ENCODE measurements at regions not wholly inside any gene's neighbourhood (a gene's known extent, or its start where the extent isn't known, plus 50 kb on each side); places are given as distances from the start of the nearest gene placed in this dataset.

GRCh38 chr6:167507376-167507945, 182.6 kb downstream of the TTLL2 start:
- FAIRE-seq = no peak
- no peak for TF ChIP-seq POLR2A (IDR thresholded peaks at IDR 0.05; ENCODE audit: low read depth, low read length)
- no peak for DNase-seq (ENCODE audit: insufficient read length, low spot score)

GRCh38 chr6:167508919-167509852, 184.3 kb downstream of the TTLL2 start:
- no peak for DNase-seq (ENCODE audit: insufficient read length, low spot score)
- FAIRE-seq = no peak

GRCh38 chr6:167509853-167510220, 185.0 kb downstream of the TTLL2 start:
- FAIRE-seq (no peak), DNase-seq (ENCODE audit: insufficient read length, low spot score) (no peak)
- TF ChIP-seq POLR2A (IDR thresholded peaks at IDR 0.05; ENCODE audit: low read depth, low read length) = no peak

More at GRCh38 chr6:167508919-167509852, 184.3 kb downstream of the TTLL2 start:
- no peak for TF ChIP-seq POLR2A (IDR thresholded peaks at IDR 0.05; ENCODE audit: low read depth, low read length)

- no peak for TF ChIP-seq POLR2A (IDR thresholded peaks at IDR 0.05; ENCODE audit: low read depth, low read length)
- no peak for DNase-seq (ENCODE audit: insufficient read length, low spot score)
- FAIRE-seq = no peak
Observed at GRCh38 chr6:167510648-167511047, 185.8 kb downstream of the TTLL2 start.

GRCh38 chr6:167512696-167513375, 187.9 kb downstream of the TTLL2 start:
- TF ChIP-seq POLR2A (IDR thresholded peaks at IDR 0.05; ENCODE audit: low read depth, low read length) = no peak
- FAIRE-seq = no peak
- DNase-seq (ENCODE audit: insufficient read length, low spot score) = no peak

GRCh38 chr6:167513778-167514177, 188.9 kb downstream of the TTLL2 start:
- TF ChIP-seq POLR2A (IDR thresholded peaks at IDR 0.05; ENCODE audit: low read depth, low read length) = no peak
- DNase-seq (ENCODE audit: insufficient read length, low spot score) (no peak), FAIRE-seq (no peak)

GRCh38 chr6:167514524-167514923, 189.6 kb downstream of the TTLL2 start:
- FAIRE-seq = no peak
- no peak for DNase-seq (ENCODE audit: insufficient read length, low spot score)
- TF ChIP-seq POLR2A (IDR thresholded peaks at IDR 0.05; ENCODE audit: low read depth, low read length) = no peak

GRCh38 chr6:167515873-167516507, 191.1 kb downstream of the TTLL2 start:
- FAIRE-seq (no peak), DNase-seq (ENCODE audit: insufficient read length, low spot score) (no peak)
- no peak for TF ChIP-seq POLR2A (IDR thresholded peaks at IDR 0.05; ENCODE audit: low read depth, low read length)

GRCh38 chr6:167517254-167517916, 192.5 kb downstream of the TTLL2 start:
- no peak for TF ChIP-seq POLR2A (IDR thresholded peaks at IDR 0.05; ENCODE audit: low read depth, low read length)
- no peak for DNase-seq (ENCODE audit: insufficient read length, low spot score)
- FAIRE-seq = no peak

- no peak for TF ChIP-seq POLR2A (IDR thresholded peaks at IDR 0.05; ENCODE audit: low read depth, low read length)
- FAIRE-seq (no peak), DNase-seq (ENCODE audit: insufficient read length, low spot score) (no peak)
Observed at GRCh38 chr6:167523426-167523825, 198.5 kb downstream of the TTLL2 start.

- TF ChIP-seq POLR2A (IDR thresholded peaks at IDR 0.05; ENCODE audit: low read depth, low read length) = no peak
- DNase-seq (ENCODE audit: insufficient read length, low spot score) = no peak
- no peak for FAIRE-seq
Observed at GRCh38 chr6:167524261-167525111, 199.6 kb downstream of the TTLL2 start.

GRCh38 chr6:167525774-167526173, 200.9 kb downstream of the TTLL2 start:
- DNase-seq (ENCODE audit: insufficient read length, low spot score) (no peak), FAIRE-seq (no peak)
- no peak for TF ChIP-seq POLR2A (IDR thresholded peaks at IDR 0.05; ENCODE audit: low read depth, low read length)

All from H54 (cell line).